ENCODE measurements at regions not wholly inside any gene's neighbourhood (a gene's known extent, or its start where the extent isn't known, plus 50 kb on each side); places are given as distances from the start of the nearest gene placed in this dataset.

GRCh38 chr3:14322001-14322400 lies 80.4 kb upstream of the SLC6A6 start:
- TF ChIP-seq EP300 (IDR thresholded peaks at IDR 0.05) (no peak), POLR2A (IDR thresholded peaks at IDR 0.05) (no peak)

Measured in ovary (tissue), 1 donor.